ENCODE measurements at regions not wholly inside any gene's neighbourhood (a gene's known extent, or its start where the extent isn't known, plus 50 kb on each side); places are given as distances from the start of the nearest gene placed in this dataset.

DNA sequence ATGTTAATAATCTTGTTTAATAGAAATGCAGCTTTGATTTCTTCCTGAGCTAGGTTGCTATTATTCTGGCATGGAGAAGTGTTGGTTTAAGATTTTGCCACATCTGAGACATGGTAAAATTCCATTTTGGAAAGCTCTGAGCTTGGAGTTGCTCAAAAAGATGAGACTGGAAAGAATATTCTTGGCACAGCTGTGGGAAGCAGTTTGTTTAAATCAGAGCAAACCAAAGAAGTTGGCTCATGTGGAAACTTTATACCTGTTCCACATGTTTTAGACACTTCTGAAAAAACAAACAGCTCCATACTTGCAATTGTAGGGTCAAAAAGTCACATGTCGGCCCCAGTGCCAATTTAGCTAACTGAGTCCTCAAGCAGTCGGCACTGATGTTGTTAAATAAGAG is 116.6 kb downstream of the SLC4A3 start:
- no peak for TF ChIP-seq POLR2A (IDR thresholded peaks at IDR 0.05; ENCODE audit: low read depth, low read length)
- TF ChIP-seq POLR2AphosphoS5 (IDR thresholded peaks at IDR 0.05; ENCODE audit: low read depth, low read length): no peak
- TF ChIP-seq SPI1 (IDR thresholded peaks at IDR 0.05; ENCODE audit: low read depth, low read length): no peak
- TF ChIP-seq TAF1 (IDR thresholded peaks at IDR 0.05; ENCODE audit: low read depth, low read length): no peak
- TF ChIP-seq POU2F2 (IDR thresholded peaks at IDR 0.05; ENCODE audit: low read depth, low read length): no peak
- no peak for TF ChIP-seq PAX5 (IDR thresholded peaks at IDR 0.05; ENCODE audit: insufficient read depth, low read length, severe bottlenecking)
